ENCODE measurements at regions not wholly inside any gene's neighbourhood (a gene's known extent, or its start where the extent isn't known, plus 50 kb on each side); places are given as distances from the start of the nearest gene placed in this dataset.

DNA sequence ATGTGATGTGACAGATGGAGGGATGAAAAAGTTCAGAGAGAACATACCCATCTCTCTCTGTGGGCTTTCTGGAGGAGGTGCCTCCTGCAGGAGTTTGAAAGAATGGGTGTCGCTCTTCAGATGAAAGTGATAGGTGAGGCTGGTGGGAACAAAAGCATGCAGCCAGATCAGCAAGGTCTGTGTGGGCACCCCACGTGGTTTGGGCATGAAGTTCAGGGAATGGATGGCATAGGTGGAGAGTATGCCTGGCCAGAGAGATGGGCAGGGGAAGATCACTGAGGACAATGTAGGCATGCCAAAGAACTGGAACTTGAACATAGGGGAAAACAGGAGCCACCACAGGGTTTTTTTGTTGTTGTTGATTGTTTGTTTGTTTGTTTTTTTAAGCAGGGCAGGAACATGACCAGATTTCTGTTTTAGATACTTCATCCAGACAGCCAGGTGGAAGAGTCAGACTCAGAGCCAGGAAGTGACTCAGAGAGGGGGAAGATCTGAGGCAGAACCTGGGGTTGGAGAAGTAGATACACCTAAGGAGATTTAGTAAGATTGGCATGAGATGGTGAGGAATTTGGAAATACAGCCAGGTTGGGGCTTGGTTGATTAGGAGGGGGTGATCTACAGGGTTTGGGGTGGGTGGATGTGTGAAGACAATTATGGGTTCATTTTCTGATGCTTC lies 64.8 kb upstream of the CLSTN2 start:
- no peak for DNase-seq (ENCODE audit: low spot score)

DNA sequence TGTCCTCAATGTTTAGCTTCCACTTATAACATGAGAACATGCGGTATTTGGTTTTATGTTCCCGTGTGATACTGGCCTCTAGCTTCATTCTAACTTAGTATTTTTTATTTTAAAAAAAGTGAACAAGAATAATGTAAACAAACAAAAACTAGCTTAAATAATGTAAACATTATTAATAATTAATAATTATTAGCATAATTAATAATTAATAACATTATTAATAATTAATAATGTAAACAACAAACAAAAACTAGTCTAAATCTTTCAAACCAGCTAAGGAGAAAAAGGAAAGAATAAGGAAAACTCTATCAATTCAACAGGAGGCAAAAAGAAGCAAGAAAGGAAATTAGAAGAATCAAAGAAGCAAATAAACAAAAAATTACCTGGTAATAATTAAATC lies 66.2 kb upstream of the CLSTN2 start:
- DNase-seq (ENCODE audit: low spot score): no peak

DNA sequence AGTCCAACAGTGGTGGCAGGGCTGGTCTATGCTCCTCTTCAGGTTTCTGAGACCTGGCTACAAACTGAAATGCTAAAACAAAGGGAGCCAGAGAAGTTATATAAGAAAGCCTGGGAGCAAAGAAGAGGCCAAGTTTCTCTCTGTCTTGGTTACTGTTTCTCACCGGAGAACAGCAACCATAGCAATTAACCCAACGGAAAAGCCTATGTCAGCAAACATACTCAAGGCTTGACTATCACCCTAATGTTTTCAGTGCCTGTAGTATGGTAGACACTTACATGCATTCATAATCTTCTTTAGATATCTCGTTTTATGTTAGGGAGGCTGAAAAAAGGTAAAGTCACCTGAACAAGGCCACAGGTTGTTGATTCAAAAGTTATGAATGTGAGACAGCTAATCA lies 86.3 kb upstream of the CLSTN2 start:
- DNase-seq (ENCODE audit: low spot score): no peak

DNA sequence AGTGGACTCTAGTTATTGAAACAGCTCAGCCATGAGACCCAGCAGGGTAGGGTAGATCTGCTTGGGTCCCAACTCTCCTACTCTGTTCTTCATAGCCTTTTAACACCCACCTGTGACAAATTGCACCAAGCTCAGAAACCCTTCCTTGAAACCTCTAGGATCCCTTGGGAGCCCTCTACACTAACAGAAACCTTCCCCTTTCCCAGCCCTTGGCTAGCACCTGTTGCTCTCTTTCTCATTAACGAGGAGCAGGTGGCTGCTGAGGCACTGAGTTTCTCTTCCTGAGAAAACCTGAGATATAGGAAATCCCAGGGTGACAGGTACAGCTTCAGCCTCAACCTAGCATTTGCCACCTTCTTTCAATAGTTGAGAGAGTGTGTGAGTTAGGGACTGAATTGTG lies 88.3 kb upstream of the CLSTN2 start:
- no peak for DNase-seq (ENCODE audit: low spot score)

DNA sequence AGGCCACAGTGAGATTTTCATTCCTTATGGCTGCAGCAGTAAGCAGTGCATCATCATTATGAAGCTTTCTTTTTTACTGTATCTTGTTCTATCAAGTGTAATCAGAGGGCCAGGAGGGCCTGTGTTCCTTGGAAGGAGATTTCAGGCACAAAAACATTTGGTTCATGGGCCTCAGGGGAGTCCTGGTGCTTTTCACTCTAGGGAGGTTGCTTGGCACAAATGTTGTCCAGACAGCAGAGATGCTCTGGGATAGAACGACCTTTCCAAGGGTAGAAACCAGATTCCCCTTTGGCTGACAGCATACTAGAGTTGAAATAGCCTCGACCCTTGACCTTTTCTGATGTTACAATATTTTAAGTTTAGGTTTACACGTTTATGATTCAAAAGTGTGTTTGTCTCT lies 95.3 kb upstream of the CLSTN2 start:
- no peak for DNase-seq (ENCODE audit: low spot score)

DNA sequence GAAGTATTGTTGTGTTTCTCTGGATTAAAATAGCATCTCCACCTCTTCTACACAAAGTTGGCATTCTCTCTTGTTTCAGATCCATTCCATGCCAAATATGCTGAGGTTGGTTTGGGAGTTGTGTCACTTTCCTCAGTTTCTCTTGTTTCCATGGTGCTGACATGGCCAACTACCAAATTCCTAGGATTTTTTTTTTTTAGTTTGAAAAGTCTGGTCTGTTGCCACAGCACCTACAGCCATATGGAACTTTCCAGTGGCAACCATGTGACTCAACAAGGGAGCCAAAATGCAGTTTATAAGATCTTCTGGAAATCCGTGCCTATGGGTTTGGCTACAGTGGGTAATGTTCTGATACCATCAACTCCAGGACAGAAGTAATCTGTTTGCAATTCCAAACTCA lies 96.0 kb upstream of the CLSTN2 start:
- DNase-seq (ENCODE audit: low spot score): no peak

DNA sequence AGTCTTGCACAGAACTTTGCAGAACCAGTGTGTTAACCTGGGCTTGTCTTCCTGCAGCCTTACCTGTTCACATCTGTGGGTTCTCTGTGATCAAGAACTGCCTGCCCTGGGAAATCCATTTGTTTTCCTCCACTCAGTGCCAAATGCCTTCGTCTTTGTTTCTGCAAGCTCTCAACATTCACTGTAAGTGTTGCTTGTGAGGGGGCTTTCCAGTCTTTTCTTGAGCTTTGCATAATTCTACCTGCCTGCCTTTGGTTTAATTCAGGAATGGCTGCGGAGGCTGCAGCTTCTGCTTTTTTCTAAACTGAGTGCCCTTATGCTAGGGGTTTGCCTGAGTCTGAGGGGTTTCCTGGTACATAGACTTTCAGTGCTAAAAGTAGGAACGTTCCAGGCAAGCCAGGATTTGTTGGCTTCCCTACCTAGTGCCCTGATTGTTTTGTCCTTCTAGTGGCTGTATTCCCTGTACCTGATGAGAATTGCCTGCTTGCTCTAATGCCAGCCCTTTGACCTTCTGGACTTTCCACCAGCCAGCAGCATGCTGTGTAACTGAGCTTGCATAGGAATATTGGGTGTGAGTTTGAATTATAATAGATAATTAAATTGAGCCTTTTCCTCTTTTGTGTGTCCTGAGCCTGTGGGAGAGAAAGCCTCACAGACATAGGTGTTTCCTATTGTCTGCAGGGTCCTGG lies 96.6 kb upstream of the CLSTN2 start:
- DNase-seq (ENCODE audit: low spot score): no peak

DNA sequence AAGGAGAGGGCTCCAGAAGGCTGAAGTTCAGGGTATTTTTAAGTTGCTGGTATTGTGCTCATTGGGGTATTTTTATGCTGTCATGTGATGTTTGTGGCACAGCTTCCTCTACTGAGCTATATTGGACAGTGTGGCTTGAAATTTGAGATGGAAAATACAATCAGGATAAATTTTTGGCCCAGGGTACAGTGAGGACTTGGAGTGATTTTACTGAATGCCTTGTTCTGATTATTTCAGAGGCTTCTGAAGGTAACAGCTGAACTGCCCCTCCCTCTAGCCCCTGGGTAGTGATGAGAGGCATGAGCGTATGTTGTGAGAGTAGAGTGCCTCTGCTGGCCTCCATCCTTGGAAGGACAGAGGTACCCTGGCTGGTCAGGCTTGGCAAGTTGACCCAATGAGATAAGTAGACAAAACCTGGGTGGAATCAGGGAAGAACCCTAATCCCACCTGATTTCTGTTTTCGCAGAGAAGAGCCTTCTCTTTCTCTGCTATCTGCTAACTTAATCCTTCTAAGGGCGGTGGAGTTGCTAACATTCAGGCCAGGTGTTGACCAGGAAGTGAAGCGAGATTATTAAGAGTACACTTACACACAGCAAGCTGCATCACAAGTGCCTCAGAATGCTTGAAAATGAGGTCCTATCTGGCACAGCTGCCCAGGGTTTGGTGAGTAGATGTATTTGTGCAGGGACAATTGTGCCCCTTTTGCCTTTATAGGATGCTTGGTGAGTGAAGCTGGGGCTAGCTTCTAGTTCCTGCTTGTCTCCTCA lies 98.1 kb upstream of the CLSTN2 start:
- no peak for DNase-seq (ENCODE audit: low spot score)

DNA sequence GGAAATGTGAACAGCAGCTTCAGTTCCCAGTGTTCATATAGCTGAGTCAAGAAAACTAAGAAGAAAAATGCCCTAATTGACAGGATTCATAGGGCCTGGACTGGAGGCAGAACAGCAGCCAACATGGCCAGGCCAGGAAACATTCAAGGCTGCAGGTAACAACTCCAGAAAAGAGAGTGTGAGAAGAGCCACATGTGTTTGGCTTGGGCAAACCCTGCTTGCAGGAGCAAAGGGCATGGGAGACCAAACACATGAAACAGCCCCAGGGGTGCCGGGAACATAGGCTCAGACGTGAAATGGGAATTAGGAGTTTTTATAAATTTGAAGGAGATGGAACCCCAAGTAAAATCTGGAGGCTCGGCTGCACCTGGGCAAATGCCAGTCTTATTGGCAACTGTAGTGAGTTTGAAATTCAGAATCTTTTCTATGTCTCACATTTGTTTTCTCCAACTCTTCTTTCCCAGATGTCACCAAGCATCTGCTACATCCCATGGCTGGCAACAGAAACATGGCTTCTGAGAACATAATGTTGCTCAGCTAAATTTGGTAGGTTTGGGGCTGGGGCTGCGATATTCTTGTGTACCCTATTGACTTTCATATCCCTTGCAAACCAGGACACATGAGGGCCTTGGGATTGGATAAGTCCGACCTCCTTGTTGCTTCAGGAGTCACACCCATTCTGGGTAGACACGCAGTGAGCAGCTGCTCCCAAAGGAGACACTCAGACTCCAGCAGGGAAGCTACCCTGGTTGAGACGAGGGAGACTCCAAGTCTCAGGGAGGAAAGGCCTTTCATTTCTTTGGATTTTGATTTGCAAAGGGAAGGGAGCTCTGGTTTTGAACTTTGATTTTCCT lies 98.9 kb upstream of the CLSTN2 start:
- no peak for DNase-seq (ENCODE audit: low spot score)

DNA sequence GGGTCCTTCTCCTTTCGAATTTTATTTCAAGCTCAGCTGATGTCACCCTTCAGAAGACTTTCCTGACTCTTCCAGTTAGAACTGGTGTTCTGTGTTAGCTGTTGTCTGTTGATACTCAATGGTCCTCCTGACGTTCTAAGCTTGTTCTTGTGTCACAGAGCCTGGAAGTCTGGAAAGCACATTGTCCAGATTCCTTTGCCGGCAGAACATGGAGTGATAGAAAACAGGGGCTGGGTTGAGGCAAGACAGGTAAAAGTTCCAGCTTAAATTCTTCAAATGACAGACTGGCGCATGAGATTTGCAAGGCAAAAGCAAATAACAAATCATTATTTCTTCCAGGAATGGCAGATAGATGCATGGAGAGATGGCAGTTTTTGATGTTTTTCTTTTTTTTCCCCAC lies 102.0 kb upstream of the CLSTN2 start:
- DNase-seq (ENCODE audit: low spot score): no peak

DNA sequence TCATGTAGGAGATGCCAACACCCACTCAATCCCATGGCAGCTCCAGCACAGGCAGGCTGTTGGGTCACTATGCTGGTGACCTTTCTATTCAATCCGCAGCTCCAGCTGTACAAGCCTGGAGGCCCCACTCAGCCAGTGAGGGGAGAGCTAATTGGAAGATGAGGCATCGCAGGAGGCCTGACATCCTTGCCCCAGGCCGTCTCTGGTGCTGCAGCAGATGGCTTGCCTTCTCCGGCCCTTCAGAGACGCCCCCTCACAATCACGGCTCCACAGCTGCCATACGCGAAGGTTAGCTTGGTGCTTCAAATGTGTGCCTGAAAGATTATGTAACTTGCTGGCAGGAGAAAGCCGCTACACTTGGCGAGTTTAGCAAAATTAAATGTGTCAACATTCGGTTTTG lies 104.2 kb upstream of the CLSTN2 start:
- DNase-seq (ENCODE audit: low spot score): no peak

DNA sequence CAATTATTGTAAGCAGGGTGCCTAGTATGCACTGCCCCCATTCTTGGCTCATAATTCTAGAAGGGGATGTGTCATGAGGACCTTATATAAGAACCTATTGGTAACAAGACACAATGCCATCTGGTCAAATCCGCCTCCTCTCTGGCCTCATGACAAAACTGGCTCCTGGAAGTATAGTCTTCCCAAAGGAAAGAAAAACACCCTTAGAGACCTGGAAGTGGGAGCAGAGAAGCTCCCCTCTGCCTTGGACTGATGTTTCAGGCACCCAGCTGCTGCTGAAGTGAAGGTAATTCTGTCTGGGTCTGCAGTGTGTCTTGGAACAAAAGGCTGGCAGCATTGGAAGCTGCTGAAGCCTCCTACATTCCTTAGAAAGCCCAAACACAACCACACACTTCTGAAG lies 107.2 kb upstream of the CLSTN2 start:
- DNase-seq (ENCODE audit: low spot score): no peak

DNA sequence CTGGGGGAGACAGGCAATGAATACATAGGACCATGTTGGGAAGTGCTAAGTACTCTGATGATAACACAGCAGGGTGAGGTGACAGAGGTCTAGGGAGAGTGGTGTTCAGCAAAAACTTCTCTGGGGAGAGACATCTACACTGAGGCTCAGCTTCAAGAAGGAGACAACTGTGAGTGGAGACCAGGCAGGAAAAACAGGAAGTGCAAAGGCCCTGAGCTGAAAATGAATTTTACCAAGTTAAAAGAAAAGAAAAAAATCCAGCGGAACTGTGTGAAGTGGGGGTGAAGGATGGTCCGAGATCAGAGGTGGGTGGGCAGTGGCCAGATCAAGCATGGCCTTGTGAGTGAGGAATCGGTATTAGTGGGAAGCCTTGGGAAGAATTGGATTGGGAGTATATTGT lies 110.1 kb upstream of the CLSTN2 start:
- no peak for DNase-seq (ENCODE audit: low spot score)

DNA sequence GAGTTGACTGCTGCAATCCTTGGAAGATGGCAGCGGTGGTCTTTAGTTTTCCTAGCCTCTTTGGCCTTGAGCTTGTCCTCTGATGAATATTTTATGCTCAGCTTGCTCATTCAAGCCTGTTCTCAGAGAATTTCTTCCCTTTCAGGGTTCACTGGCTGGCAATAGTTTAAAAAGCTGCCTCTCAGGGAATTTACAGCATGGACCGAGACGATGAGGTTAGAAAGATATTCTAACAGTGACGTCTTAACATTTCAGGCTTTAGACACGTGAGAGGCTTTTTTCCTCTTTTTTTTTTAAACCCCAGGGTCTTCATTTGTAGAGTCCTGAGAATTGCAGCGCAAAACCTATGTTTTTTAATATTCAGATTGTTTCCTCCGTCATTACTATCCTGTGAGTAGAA lies 120.3 kb upstream of the CLSTN2 start:
- DNase-seq (ENCODE audit: low spot score): no peak

DNA sequence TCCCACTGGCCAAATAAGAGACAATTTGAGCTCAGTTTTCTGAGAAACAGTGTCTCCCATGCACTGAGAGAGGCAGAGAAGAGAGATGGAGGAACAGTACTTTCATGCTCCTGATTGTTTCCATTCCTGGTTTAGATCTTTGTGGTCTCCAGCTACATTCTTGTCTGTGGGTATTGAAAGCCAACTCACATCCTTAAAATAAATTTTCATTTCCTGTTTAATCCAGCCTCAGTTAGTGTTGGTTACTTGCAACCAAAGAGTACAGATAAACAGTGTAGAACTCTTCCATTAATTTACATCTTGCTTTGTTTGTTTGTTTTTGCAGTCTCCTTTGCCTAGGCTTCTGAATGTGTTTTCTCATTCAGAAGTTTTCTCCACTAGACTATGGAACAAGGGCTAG lies 123.7 kb upstream of the CLSTN2 start:
- peak; percentile 6 for DNase-seq (ENCODE audit: low spot score)

DNA sequence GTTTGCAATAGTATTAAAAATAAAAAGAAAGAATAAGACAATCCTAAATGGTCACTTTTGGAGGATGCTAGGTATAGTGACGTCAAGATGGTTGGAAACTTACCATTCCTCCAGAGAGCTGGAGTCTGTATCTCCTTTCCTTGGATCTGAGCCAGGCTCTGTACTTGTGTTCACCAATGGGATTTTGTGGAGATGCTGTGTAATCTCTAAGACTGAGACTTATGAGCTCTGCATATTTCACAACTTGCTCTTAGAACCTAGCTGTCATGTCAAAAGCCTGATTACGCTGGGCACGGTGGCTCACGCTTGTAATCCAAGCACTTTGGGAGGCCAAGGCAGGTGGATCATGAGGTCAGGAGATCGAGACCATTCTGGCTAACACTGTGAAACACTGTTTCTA lies 126.8 kb upstream of the CLSTN2 start:
- no peak for DNase-seq (ENCODE audit: low spot score)

DNA sequence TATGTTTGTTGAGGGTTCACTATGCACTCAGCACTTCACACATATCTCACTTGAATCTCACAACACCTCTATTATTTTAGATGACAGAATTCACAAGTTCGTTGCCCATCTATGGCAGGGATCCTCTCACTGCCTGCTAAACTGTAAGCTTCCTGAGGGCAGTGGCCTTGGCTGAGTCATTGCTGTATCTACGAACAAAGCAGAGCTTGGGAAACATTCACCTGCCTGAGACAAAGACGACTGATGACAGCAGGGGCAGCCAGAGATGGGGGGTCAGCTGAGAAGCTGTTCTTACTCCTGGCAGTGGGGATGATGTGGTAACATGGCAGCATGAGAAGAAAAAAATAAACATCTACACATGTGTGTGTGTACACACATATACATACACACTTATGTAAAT lies 125.5 kb upstream of the NMNAT3 start:
- DNase-seq (ENCODE audit: low spot score): no peak

DNA sequence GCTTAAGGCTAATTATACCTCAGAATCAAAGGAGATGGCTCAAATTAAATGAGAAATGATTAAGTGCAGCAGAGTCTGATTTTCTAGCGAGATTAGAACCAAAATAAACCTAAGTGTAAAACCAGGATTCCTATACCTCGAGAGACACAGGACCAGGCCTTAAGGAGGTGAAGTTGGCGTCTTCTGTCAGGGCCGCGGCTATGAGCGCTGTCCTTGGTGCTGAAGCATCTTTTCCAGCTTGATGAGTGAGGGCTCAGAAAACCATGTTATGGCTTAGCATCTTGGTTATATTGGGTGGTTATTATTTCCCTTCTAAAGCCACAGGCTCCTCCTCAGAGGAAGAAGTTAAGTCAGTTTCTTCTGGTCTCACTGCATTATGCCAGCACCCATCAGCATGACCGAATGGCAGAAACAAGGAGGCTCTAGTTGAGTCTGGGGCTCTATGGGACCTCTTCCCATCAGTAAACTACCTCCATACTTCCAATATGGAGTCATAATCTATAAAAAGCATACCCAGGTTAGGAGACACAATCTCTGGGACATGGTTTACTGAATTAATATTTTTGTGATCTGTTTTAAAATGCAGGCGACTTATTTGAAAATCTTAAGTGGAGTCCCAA lies 120.1 kb upstream of the NMNAT3 start:
- DNase-seq (ENCODE audit: low spot score): no peak

DNA sequence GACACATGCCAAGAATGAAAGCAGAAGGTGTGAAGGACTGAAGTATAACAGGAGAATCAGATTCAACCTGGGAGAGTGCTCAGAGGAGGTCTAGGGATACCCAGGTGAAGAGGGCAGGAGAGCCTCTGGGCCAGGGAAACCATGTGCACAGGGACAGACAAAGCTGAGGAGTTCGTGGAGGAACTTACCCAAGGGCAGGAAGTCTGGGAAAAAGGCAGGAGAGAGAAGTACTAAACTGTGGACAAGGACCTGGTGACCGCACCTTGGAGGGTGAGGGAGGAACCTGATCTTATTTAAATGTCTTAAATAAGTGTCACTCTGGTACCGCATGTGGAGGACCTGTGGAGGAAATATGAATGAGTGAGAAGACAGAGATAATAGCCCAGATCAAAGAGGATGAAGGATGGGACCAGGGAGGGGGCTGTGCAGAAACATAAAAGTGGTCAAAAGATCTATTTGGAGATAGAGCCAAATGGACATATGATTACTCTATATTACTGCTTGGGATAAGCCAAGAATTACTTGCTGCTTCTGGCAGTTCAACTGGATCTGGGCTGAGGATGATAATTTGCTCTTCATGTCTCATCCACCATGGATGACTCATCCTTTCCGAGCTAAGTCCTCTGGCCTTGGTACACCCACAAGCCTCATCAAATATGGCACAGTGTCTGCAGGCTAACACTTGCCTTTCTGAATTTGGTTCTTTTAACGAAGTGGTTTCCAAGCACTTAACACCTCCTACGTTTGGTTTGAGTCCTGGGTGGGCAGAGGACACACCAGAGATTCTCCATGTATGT lies 116.9 kb upstream of the NMNAT3 start:
- no peak for DNase-seq (ENCODE audit: low spot score)

DNA sequence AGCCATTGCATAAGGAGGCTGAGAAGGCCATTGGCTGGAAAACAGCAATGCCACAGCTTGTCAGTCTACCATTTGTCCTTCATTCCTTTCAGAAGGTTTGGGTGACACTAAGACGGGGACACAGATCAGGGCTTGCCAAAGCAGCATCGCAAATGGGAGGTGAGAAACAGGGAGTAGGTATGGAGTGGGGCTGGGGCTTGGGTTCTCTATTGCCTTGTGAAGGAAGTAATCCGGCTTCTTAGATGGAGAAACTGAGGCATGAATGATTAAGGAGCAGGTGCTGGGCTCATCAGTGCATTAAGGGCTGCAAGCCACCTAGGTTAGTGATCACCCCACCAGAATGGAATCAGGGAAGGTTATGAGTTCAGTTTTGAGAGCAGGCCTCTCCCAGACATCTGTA lies 115.6 kb upstream of the NMNAT3 start:
- no peak for DNase-seq (ENCODE audit: low spot score)

DNA sequence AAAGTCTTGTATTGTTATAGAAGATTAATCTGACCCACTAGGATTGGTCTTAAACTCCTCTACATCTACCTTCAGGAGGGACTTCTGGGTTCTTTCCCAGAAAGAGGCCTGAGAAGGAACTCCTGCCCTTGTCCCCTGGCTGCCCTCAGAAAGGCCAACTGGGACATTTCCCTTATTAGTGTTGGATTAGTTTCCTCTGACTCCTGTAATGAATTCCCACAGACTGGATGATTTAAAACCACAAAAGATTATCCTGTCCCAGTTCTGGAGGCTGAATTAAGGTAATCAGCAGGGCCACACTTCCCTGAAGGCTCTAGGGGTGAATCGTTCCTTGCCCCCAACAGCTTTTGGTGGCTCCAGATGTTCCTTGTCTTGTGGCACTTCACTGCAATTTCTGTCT lies 102.8 kb upstream of the NMNAT3 start:
- DNase-seq (ENCODE audit: low spot score): no peak
